Right hindlimb (tissue), 1 donor: ENCODE measurements at regions not wholly inside any gene's neighbourhood (a gene's known extent, or its start where the extent isn't known, plus 50 kb on each side); places are given as distances from the start of the nearest gene placed in this dataset.

Experiments
- DNase-seq: peaks from one replicate; pipeline ENCODE4 v3.0.0-alpha.2; 2018

DNA sequence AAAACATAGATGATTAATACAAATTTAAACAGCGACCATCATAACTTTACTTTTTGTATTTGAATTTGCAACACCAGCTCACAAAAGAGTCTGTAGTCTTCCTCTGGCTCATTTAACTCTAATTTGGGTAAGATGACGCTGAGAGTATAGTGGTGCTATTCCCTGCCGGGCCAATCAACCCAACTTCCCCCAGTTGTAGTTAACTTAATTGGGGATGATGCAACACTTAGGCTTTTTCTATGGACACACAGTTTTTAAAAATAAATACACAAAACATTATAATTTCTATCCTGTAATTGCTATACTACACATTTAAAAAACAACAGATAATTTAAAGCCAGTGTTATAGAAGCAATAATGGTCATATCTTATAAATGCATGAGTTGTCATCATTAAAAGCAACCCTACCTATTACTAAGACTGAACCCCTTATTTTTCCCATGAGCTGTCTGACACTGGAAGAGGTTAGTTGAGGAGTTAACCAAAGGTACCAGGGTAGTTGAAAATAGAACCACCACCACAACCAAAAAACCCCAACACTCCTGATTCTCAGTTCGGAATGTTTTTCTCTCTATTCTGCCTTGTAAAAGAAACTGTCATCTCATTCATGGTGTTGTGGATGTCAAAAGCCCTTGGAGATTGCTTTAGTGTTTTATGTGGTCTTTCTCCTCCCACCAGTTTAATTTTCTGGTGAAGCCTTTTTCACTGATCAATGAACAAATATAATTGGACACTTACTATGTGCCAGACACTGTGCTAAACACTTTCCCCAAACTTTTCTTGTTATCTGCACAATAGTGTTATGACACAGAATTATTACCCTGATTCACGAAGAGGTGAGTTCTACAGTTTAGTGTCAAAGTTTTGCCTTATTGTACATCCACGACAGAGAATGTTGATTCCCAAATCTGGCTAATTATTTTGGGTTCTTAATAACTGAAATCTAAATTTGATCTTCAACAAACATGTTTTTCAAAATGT is 61.5 kb upstream of the RAPGEF2 start:
- no peak for DNase-seq

DNA sequence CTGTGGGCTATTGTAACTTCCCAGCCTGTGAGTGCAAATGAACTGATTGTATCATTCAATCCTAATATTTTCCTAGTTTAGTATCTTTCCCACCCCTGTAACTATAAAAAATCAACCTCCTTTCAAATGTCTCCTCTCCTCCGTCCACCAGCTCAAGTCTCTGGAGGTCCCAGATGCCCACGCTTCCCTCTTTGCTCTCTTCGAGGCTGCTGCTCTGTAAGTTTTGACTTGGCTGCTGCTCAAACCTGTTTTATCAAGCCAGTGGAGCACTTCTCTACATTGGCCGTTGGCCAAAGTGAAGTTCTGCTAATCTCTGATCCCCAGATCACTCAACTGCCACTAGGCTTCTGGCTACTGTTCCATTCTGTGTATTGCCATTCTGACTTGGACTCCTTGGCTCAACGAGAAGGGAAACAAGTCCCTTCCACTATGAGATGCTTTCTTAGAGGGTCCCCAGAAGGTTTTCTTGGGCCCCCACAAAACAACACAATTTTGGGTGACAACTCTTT is 60.7 kb upstream of the RAPGEF2 start:
- DNase-seq, result no peak

DNA sequence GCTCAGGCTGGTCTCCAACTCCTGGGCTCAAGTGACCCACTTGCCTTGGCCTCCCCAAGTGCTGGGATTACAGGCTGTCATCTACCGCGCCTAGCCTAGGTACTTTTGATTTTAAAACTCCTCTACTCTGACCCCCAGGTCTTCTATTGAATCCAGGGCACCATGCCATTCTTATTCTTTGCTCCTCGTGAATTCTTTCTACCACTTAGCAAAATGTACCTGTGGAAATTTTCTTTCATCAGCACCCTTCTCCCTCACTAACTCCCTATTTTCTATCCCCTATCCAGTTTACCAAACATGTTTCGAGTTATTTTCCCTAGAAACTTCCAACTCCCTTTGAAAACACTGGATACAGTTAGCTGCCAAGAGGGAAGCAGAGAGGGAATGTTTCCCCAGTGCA is 60.0 kb upstream of the RAPGEF2 start:
- DNase-seq, result no peak

DNA sequence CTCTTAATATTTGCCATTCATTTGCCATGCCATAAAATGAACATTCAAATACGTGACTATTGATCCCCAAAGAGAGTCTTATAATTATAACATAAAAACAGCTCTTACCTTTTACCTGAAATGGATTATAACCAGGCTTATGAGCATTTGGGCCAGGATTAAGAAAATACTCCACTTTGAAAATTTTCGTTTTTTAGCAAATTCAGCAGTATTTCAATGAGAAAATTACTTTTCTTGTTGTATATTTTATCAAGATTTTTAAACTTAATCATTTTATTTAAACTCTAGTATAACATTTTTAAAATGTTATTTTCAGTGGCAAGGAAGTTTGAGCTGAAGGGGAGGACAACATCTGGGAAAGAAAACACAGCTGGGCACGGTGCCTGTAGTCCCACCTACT is 59.0 kb upstream of the RAPGEF2 start:
- no peak for DNase-seq

DNA sequence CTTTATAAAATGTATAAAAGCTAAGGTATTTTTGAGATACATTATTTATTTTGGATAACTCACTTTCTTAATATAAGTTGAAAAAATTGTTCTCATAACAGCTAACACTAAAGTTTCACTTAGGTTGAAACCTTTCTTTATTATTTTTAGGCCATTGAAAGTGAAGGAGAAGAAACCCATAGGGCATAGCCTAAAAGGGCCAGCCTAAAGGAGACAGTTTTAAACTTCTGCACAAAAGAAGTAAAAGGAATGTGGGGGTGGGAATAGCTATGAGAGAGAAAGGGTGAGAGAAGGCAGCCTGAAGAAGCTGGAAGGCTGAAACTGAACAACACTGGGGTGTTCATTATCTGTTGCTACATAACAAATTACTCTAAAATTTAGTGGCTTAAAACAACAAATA is 57.6 kb upstream of the RAPGEF2 start:
- no peak for DNase-seq

DNA sequence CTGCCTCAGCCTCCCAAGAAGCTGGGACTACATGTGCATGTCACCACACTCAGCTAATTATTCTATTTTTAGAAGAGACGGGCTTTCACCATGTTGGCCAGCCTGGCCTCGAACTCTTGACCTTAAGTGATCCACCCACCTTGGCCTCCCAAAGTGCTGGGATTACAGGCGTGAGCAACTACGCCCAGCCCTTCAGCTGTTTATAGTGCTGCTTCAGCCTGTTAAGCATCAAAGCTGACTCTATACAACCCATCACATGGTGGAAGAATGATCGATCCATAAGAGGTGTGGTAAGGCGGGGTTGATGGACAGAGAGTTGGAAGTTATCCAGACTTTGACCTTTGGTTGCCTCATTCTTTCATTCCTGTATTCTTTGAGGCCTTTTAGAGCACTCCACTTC is 56.2 kb upstream of the RAPGEF2 start:
- no peak for DNase-seq

DNA sequence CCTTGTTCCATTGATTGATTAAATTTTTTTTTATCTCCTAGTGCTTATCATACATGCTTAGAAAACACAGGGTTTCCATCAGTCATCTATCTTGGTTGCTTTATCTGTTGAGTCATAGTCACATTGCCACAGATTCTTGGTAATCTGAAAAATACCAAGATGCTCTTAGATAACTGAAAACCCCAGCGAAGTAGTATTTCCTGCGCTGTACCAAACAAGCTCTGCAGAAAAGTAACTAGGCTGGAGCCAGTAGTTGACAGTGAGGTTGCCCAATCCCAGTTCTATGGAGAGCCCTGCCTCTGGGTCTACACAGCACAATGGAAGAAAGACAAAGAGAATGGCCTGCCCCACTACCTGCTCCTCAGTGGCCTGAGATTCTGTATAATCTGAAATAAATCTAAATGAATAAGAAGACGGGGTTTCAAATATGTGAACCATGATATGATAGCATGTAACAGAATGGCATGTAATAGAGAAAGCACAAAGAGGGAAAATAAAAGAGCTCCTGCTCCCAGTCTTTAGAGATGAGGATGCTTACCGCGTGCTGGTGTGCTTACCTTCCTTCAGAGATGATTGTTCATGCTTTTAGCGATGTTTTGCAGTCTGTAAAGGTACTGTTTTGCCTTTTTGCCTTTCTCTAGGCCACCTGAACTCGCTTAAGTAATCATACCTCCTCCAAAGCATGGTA is 55.3 kb upstream of the RAPGEF2 start:
- DNase-seq, result no peak

DNA sequence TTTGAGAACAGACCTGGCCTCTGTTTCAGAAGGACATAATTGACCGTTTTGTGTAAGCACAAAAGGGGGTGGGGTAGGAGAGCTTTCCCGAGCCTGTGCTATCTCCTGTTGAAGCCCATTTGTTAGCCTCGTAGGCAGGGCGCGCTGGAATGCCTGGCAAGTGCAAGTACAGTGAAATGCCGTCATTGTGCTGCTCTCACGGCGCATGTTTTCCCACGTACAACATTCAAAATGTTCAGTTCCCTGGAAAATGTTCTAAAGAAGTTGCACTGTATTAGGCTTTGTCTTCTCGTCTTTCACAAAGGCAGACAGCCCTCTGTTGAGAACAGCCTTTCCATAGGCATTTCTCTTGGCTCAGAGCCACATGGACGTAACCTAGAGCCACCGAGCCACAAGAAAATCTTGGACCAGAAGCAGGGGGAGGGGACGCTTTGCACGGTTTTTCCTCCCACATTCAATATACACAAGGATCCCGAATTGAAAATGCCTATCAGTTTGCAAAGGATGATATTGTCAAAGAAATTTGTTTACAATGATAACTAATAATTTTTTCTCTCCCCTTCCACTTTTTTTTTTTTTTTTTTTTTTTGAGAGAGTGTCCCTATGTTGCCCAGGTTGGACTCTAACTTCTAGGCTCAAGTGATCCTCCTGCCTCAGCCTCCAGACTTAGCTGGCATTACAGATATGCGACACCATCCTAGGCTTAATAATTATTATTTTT is 54.6 kb upstream of the RAPGEF2 start:
- peak; percentile 79 for DNase-seq

DNA sequence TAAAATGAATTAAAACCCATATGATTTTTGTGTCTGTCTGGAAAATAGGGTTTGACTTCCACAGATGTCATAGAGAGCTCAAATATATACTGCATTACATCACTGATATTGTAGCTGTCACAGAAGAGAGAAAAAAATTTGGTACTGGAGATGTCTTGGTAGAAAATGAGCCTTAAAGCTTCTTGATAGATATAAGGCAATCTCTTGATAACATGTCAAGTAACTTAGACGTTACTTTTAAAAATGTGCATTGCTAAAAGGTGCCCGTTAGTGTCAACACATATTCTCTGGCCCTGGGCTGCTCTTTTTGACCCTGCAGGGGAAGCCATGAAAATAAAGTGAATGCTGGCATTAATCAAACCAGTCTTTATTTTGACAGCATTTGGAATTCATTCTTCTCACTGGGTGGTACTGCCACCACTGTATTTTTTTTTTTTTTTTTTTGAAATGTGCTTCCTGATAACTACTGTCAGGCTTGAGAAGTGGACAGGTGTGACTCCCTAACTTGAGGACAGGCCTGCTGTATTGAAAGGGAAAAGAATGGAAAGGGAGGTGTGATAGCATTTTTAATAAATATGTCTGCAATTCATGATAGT is 53.0 kb upstream of the RAPGEF2 start:
- no peak for DNase-seq

DNA sequence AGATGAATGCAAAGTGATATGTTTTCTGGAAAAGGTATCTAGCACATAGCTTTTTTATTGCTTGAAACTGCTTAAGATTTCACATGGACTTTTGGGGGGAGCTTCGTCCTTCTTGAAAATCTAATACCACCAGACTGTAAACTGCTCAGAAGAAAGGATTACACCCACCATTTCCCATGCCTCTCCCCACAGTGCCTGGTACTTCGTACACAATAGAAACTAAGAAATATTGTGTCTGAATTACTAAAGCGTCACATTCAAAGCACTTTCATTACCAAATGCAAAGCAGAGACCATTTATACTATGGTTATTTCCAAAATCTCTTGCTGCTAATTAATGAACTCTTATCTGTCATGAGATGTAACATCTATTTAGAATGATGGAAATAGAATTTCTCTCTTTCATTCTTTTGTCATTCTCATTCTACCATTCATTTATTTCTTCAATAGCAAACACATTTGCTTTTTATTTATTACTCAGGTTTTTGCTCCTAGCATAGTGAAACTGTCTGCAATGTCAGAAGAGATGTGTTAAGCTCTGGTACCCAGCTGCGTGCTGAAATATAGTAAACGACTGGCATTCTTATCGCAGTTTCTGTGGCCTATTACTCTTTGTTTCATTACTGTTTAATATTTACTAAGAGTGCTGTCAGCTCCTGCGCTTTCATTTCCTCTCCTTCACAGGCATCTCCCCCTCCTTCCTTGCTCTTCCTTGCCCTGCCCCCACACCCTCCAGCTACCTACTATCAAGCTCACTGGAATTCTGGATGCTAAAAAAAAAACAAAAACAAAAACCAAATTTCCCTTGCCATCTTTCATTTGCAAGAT is 51.4 kb upstream of the RAPGEF2 start:
- no peak for DNase-seq

DNA sequence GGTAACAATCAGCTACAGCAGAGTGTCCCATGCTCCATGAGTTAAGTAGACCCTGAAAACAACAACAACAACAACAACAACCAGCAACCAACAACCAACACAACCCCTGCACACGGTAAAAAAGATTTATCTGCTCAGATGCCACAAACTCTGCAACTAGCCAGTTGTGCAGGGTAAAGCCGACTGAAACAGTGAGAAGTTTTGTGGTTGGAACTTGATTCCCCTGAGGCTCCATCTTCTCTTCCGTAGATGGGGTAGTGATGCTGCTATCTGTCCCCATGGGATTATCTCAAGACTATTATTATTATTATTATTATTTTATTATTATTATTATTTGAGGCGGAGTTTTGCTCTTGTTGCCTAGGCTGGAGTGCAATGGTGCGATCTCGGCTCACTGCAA is 50.6 kb upstream of the RAPGEF2 start:
- DNase-seq, result no peak
